Thoracic aorta (tissue), 2 donors: ENCODE measurements at regions not wholly inside any gene's neighbourhood (a gene's known extent, or its start where the extent isn't known, plus 50 kb on each side); places are given as distances from the start of the nearest gene placed in this dataset.

Source experiments
- ATAC-seq: fragments of 150-250 bp; one replicate; pipeline ENCODE4 v1.8.0; 2017; ENCODE audit warnings: low read depth; ENCODE audit not compliant: insufficient number of reproducible peaks, low FRiP score
- DNase-seq: peaks from one replicate; pipeline ENCODE4 v3.0.0-alpha.2; 2020; ENCODE audit warnings: low spot score
- H3K27ac ChIP-seq, 2 donors: fragments of 200-600 bp; sonication (generic); 1 replicate in 1 of 2; 2 replicates in 1 of 2; pipeline ENCODE4 v1.5.1; 2016; ENCODE audit warnings: mild to moderate bottlenecking in 2 of 2, moderate library complexity in 2 of 2
- H3K27me3 ChIP-seq: fragments of 200-600 bp; sonication (generic); replicated peaks from 2 replicates; pipeline ENCODE4 v1.6.0; 2016; ENCODE audit warnings: mild to moderate bottlenecking; ENCODE audit not compliant: insufficient read depth
- H3K36me3 ChIP-seq: fragments of 200-600 bp; sonication (generic); one replicate; pipeline ENCODE4 v1.5.1; 2016
- H3K4me1 ChIP-seq, 2 donors: fragments of 200-600 bp; sonication (generic); 1 replicate in 1 of 2; 2 replicates in 1 of 2; pipeline versions ENCODE4 v1.5.1 to v1.6.0; 2016; ENCODE audit warnings: low read depth in 2 of 2, mild to moderate bottlenecking in 1 of 2; ENCODE audit not compliant: control insufficient read depth in 1 of 2
- H3K4me3 ChIP-seq: fragments of 200-600 bp; sonication (generic); 2 replicates; pipeline ENCODE4 v1.5.1; 2016; ENCODE audit warnings: mild to moderate bottlenecking
- H3K9me3 ChIP-seq: fragments of 200-600 bp; sonication (generic); 2 replicates; pipeline ENCODE4 v1.5.1; 2016
- CTCF ChIP-seq: fragments of 200-600 bp; sonication (generic); IDR thresholded peaks from one replicate; pipeline ENCODE4 v1.5.1; 2019; ENCODE audit warnings: antibody characterized with exemption

DNA sequence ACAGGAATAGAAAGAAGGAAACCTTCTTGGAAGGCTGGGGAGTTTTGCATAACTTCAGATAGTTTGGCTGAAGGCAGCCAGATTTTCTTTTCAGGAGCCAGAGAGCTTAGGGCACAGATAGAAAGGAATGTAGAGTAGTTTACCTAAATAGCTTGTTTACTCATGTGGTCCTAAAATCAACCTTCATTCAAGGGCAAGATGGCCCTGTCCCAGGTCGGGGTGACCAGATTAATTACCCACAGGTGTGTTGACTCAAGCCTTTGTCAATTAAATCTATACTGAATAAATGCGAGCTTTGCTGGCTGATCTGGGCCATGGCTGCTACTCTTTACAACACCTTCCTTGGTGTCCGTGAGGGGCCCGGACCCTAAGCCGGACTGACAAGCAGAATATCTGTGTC is 792.0 kb upstream of the MAN1A1 start:
- TF ChIP-seq CTCF, result no peak
- Histone ChIP-seq H3K9me3 (no peaks in the 10 kb centered on the region), H3K4me3 (no peak overlapping the region), H3K36me3 (no peaks in the 10 kb centered on the region), H3K27ac (no peak overlapping the region), H3K27me3 (no peaks in the 10 kb centered on the region), H3K4me1 (no peaks in the 10 kb centered on the region)
- ATAC-seq (no peak), DNase-seq (no peak)

DNA sequence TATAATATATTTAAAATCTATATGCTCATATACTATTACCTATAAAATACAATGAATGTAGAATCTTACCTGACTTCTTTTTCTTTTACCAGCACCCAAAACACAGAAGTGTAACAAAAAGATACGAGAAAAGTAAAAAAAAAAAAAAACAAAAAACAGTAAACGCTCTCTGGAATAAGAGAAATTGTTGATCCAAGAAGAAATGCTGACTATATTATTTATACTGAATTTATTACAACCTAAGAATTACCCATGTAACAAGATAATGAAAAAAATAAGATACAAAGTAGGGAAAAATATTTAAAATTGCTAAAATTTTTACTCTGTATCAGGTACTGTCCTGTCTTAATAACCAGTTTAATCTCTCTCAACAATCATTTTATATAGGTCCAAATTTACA is 787.9 kb upstream of the MAN1A1 start:
- ATAC-seq, result no peak
- no peak for DNase-seq
- Histone ChIP-seq H3K27ac (no peak overlapping the region), H3K36me3 (no peaks in the 10 kb centered on the region), H3K27me3 (no peaks in the 10 kb centered on the region), H3K4me3 (no peak overlapping the region), H3K9me3 (no peaks in the 10 kb centered on the region), H3K4me1 (no peaks in the 10 kb centered on the region)
- TF ChIP-seq CTCF, result no peak

DNA sequence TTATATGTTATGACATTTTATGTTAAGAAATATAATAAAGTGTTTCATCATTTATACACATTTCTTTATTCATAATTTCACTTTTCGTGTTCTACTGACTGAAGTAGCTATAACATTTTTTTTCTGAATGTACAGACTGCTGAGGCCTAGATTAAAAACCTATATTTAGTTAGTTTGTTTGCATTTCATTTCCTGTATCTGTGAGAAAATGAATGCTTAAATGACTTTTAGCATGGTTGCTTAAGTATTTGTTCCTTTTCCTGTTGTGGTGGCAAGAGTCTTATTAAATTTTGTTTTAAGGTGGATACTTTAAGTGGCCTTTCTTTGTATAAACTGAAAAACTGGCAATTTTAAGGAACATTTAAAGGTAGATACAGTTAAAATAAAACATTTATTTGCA is 779.7 kb upstream of the MAN1A1 start:
- TF ChIP-seq CTCF, result no peak
- no peak for ATAC-seq

DNA sequence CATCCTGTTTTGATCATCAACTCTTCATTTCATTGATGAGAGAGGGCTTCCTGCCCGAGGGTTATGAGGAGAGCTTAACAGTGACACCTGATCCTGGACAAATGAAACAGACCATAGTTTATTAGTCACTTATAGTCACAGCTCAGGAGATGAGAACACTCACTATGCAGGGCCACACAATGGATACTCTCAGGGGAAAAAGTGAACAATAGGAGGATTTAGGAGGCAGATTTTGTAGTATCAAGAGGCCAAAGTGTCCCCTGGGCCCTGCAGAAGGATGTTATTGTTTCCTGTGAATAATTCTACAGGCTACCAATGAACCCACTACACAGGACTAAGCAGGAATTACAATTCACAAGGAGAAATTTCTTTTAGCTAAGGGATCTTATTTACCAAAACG is 772.8 kb upstream of the MAN1A1 start:
- Histone ChIP-seq H3K27ac (no peak overlapping the region), H3K4me3 (no peak overlapping the region), H3K27me3 (no peaks in the 10 kb centered on the region), H3K9me3 (no peaks in the 10 kb centered on the region), H3K4me1 (no peaks in the 10 kb centered on the region), H3K36me3 (no peaks in the 10 kb centered on the region)
- ATAC-seq, result no peak
- TF ChIP-seq CTCF, result no peak
- no peak for DNase-seq

More for the DNA sequence above, 779.7 kb upstream of the MAN1A1 start:
- no peak for DNase-seq
- Histone ChIP-seq H3K36me3 (no peaks in the 10 kb centered on the region), H3K4me1 (no peaks in the 10 kb centered on the region), H3K4me3 (no peak overlapping the region), H3K9me3 (no peaks in the 10 kb centered on the region), H3K27ac (no peak overlapping the region), H3K27me3 (no peaks in the 10 kb centered on the region)

- no peak for TF ChIP-seq CTCF
- no peaks in the 10 kb centered on the region for H3K36me3 ChIP-seq
- no peaks in the 10 kb centered on the region for H3K9me3 ChIP-seq
- no peak overlapping the region for H3K27ac ChIP-seq
- ATAC-seq, result no peak
- no peaks in the 10 kb centered on the region for H3K27me3 ChIP-seq
- no peak for DNase-seq
- H3K4me3 ChIP-seq, result no peak overlapping the region
- no peaks in the 10 kb centered on the region for H3K4me1 ChIP-seq
These were observed 766.8 kb upstream of the MAN1A1 start for GRCh38 chr6:120116343-120116742.
